Endodermal cell (in vitro differentiated cells): ENCODE measurements at regions not wholly inside any gene's neighbourhood (a gene's known extent, or its start where the extent isn't known, plus 50 kb on each side); places are given as distances from the start of the nearest gene placed in this dataset.

Experiments
- DNase-seq: peaks from one replicate; pipeline ENCODE4 v3.0.0-alpha.2; 2017
- H3K27ac ChIP-seq: 2 replicates; pipeline ENCODE4 v1.5.1; 2013; ENCODE audit warnings: mild to moderate bottlenecking, low read depth, low read length, moderate library complexity
- H3K27me3 ChIP-seq: 2 replicates; pipeline ENCODE4 v1.6.1; 2013; ENCODE audit warnings: mild to moderate bottlenecking, low read length, moderate library complexity; ENCODE audit not compliant: insufficient read depth, control insufficient read depth, poor library complexity, severe bottlenecking
- H3K36me3 ChIP-seq: 2 replicates; pipeline ENCODE4 v1.7.0; 2013; ENCODE audit warnings: mild to moderate bottlenecking, low read length, moderate library complexity; ENCODE audit not compliant: control insufficient read depth, insufficient read depth
- H3K4me1 ChIP-seq: one replicate; pipeline ENCODE4 v1.7.0; 2013; ENCODE audit warnings: low read length; ENCODE audit not compliant: control insufficient read depth, insufficient read depth
- H3K4me3 ChIP-seq: 2 replicates; pipeline ENCODE4 v1.5.1; 2013; ENCODE audit warnings: mild to moderate bottlenecking, low read length, moderate library complexity
- H3K9ac ChIP-seq: 2 replicates; pipeline ENCODE4 v1.6.1; 2013; ENCODE audit warnings: mild to moderate bottlenecking, low read length, moderate library complexity; ENCODE audit not compliant: poor library complexity, severe bottlenecking; ENCODE audit errors: extremely low read depth
- H3K9me3 ChIP-seq: 2 replicates; pipeline ENCODE4 v1.6.1; 2013; ENCODE audit warnings: mild to moderate bottlenecking, low read length, moderate library complexity; ENCODE audit not compliant: control insufficient read depth
- H3K27ac Mint-ChIP-seq: 2 replicates; pipeline ENCODE4 v1.8.0; 2020; ENCODE audit warnings: mixed read lengths
- H3K27me3 Mint-ChIP-seq: 2 replicates; pipeline ENCODE4 v1.8.0; 2021; ENCODE audit warnings: mild to moderate bottlenecking, mixed read lengths; ENCODE audit not compliant: insufficient read depth
- H3K36me3 Mint-ChIP-seq: 2 replicates; pipeline ENCODE4 v1.8.0; 2020; ENCODE audit warnings: low read depth, mixed read lengths
- H3K4me1 Mint-ChIP-seq: 2 replicates; pipeline ENCODE4 v1.8.0; 2020; ENCODE audit warnings: mixed read lengths
- H3K4me3 Mint-ChIP-seq: 2 replicates; pipeline ENCODE4 v1.8.0; 2020; ENCODE audit warnings: mild to moderate bottlenecking, moderate library complexity, mixed read lengths
- H3K9me3 Mint-ChIP-seq: 2 replicates; pipeline ENCODE4 v1.8.0; 2020; ENCODE audit warnings: mild to moderate bottlenecking, mixed read lengths
- CTCF ChIP-seq: fragments of 200-600 bp; sonication (generic); conservative IDR thresholded peaks from 2 replicates; pipeline ENCODE4 v1.5.0; 2021; ENCODE audit warnings: antibody characterized with exemption, mild to moderate bottlenecking
- WGBS, 2 experiments: methylation state at CpG; one replicate each; pipeline versions ENCODE4 v1.1.5 to v1.1.7; 2013; ENCODE audit warnings: missing lambda C conversion rate in 2 of 2, mixed read lengths in 1 of 2; ENCODE audit not compliant: insufficient coverage in 1 of 2, insufficient read length in 1 of 2; 5-methylcytosine and 5-hydroxymethylcytosine counted together

GRCh38 chr5:117497601-117498000 is 923.0 kb upstream of the SEMA6A start:
- H3K4me3 ChIP-seq: no peak overlapping the region
- no peaks in the 10 kb centered on the region for H3K4me1 ChIP-seq
- no peaks in the 10 kb centered on the region for H3K9me3 ChIP-seq
- Mint-ChIP-seq H3K9me3 (no peaks in the 10 kb centered on the region), H3K27me3 (no peaks in the 10 kb centered on the region), H3K36me3 (no peaks in the 10 kb centered on the region), H3K4me1 (no peaks in the 10 kb centered on the region), H3K4me3 (no peak overlapping the region), H3K27ac (no peak overlapping the region)
- H3K27ac ChIP-seq: no peak overlapping the region
- TF ChIP-seq CTCF: no peak
- DNase-seq: no peak
- 69 to 75% methylated on average over 2 to 3 of the region's 3 CpGs for WGBS, 2 experiments
- H3K27me3 ChIP-seq: no peaks in the 10 kb centered on the region
- H3K36me3 ChIP-seq: no peaks in the 10 kb centered on the region
- no peak overlapping the region for H3K9ac ChIP-seq

- no peak overlapping the region for H3K4me3 Mint-ChIP-seq
- no peaks in the 10 kb centered on the region for H3K9me3 Mint-ChIP-seq
- no peaks in the 10 kb centered on the region for H3K27me3 Mint-ChIP-seq
- DNase-seq: no peak
- no peak for TF ChIP-seq CTCF
- H3K27ac Mint-ChIP-seq: no peak overlapping the region
- Histone ChIP-seq H3K9ac (no peak overlapping the region), H3K36me3 (no peaks in the 10 kb centered on the region), H3K9me3 (no peaks in the 10 kb centered on the region), H3K4me3 (no peak overlapping the region), H3K27ac (no peak overlapping the region), H3K4me1 (no peaks in the 10 kb centered on the region), H3K27me3 (no peaks in the 10 kb centered on the region)
- no peaks in the 10 kb centered on the region for H3K36me3 Mint-ChIP-seq
- WGBS, 2 experiments: no CpG with 5 or more reads among the region's 1 CpG
- H3K4me1 Mint-ChIP-seq: no peaks in the 10 kb centered on the region
Measured at GRCh38 chr5:117496801-117497200, 922.2 kb upstream of the SEMA6A start.

GRCh38 chr5:117494188-117494587 is 919.6 kb upstream of the SEMA6A start:
- no peak overlapping the region for H3K9ac ChIP-seq
- no peak for TF ChIP-seq CTCF
- H3K27ac ChIP-seq: no peak overlapping the region
- no peaks in the 10 kb centered on the region for H3K4me1 Mint-ChIP-seq
- no peak overlapping the region for H3K4me3 ChIP-seq
- H3K9me3 Mint-ChIP-seq: no peaks in the 10 kb centered on the region
- H3K36me3 ChIP-seq: no peaks in the 10 kb centered on the region
- no peaks in the 10 kb centered on the region for H3K27me3 ChIP-seq
- H3K4me1 ChIP-seq: no peaks in the 10 kb centered on the region
- WGBS, 2 experiments: 97 to 100% methylated on average over 2 of the region's 2 CpGs
- no peak overlapping the region for H3K27ac Mint-ChIP-seq
- no peak overlapping the region for H3K4me3 Mint-ChIP-seq
- H3K9me3 ChIP-seq: no peaks in the 10 kb centered on the region
- no peaks in the 10 kb centered on the region for H3K36me3 Mint-ChIP-seq
- DNase-seq: no peak
- H3K27me3 Mint-ChIP-seq: no peaks in the 10 kb centered on the region
